ENCODE measurements at regions not wholly inside any gene's neighbourhood (a gene's known extent, or its start where the extent isn't known, plus 50 kb on each side); places are given as distances from the start of the nearest gene placed in this dataset.
"Not testable (repeated sequence)": the region's sequence is repeated elsewhere in the genome, so short reads cannot be mapped to it uniquely, and the experiment has no call there.

- FAIRE-seq (no peak), DNase-seq (ENCODE audit: insufficient read length, low spot score) (no peak)
Measured at GRCh38 chr1:29398431-29398830, 162.1 kb downstream of the PTPRU start.

GRCh38 chr1:29397981-29398380 is 161.7 kb downstream of the PTPRU start:
- DNase-seq (ENCODE audit: insufficient read length, low spot score) (no peak), FAIRE-seq (no peak)

- no peak for DNase-seq (ENCODE audit: insufficient read length, low spot score)
- FAIRE-seq = no peak
Measured at GRCh38 chr1:29397256-29397590, 160.9 kb downstream of the PTPRU start.

DNA sequence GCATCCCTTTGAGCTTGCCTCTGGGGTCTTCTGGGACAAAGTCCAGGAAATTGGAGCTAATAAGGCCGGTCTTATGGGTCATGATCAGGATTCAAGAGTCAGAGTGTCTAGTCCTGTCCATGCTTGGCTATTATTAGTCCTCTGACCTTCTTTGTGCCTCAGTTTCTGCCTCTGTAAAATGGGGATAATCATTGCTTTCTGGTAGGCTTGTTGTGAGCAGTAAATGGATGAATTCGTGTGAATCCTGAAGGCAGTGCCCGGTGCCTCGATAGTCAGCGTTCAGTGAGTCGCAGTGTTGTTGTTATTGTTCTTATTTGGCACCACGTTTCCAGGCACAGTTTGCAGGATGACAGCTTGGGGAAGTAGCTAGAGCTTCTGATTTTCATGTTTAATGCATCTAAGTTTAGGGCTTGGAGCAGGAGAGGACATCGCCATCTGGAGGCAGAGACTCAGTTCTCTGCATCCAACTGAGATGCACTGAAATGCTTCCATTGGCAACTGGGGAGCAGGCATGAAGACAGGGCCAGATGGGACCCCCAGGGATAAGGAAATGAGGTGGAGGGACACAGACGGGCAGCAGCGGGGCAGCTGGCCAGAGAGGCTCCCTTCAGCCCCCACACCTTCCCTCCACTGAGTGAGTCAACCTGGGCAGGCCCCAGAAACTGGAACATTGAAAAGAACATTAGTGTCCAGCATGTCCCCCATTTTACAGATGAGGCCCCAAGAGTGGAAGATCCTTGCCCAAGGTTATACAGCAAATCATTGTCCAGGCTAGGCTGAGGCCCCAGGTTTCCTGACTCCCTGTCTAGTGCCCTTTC is 160.3 kb downstream of the PTPRU start:
- FAIRE-seq (no peak), DNase-seq (ENCODE audit: insufficient read length, low spot score) (no peak)

DNA sequence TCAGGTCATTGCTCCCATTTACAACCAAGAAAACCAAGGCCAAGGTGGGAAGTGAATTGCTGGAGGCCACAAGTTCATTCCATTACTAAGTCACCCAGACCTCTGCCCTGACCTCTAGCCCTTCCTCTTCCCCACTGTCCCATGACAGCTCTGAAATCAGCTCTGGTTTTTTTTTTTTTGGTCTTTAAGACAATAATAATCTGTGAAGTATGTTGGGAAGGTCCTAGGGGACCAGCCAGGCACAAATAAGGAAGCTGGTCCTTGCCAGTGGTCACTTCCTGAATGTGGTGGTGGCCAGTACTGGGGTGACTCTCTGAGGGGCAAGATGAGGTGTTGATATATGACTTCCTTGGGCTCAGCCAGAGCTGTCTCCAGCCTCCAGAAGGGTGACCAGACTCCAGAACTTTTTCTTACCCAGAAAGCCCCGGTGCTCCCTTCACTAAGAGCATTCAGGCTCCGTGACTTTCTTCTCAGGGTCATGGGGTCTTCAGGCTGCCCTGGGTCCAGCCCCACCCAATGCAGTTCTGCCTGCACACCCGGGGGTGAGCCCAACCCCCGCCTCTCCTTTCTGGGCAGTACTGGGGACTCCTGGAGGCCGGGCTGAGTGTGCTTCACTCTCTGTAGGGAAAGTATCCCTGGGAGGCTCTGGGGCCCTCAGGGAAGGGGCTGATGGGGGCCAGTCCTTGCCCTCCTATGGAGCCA is 159.6 kb downstream of the PTPRU start:
- DNase-seq (ENCODE audit: insufficient read length, low spot score) (no peak), FAIRE-seq (no peak)

- DNase-seq (ENCODE audit: insufficient read length, low spot score) (no peak), FAIRE-seq (no peak)
Measured at GRCh38 chr1:29394521-29395225, 158.4 kb downstream of the PTPRU start.

- FAIRE-seq = no peak
- no peak for DNase-seq (ENCODE audit: insufficient read length, low spot score)
Measured at GRCh38 chr1:29393451-29393826, 157.1 kb downstream of the PTPRU start.

- FAIRE-seq (no peak), DNase-seq (ENCODE audit: insufficient read length, low spot score) (no peak)
Measured at GRCh38 chr1:29392486-29393450, 156.4 kb downstream of the PTPRU start.

DNA sequence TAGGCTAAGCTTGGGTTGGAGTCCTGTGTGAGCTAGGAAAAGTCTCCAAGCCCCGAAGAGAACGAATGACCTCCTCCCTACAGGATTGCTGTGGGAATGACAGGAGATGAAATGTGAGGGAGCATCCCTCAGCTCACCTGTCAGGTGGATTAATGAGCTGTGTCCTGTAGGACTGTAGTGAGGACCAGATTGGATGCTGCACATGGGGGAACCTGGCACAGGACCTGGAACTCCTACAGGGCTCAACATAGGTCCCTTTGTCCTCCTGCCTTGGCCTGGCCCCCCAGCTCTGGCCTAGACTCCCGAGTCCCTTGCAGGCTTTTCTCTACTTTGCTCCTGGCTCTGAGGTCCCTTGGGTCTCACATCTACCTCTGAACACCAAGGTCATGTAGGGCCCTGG is 155.7 kb downstream of the PTPRU start:
- FAIRE-seq (no peak), DNase-seq (ENCODE audit: insufficient read length, low spot score) (no peak)

- DNase-seq (ENCODE audit: insufficient read length, low spot score) (no peak), FAIRE-seq (no peak)
Measured at GRCh38 chr1:29391362-29391880, 155.1 kb downstream of the PTPRU start.

- no peak for DNase-seq (ENCODE audit: insufficient read length, low spot score)
- no peak for FAIRE-seq
Measured at GRCh38 chr1:29390491-29391361, 154.4 kb downstream of the PTPRU start.

GRCh38 chr1:29390075-29390474 is 153.8 kb downstream of the PTPRU start:
- FAIRE-seq (no peak), DNase-seq (ENCODE audit: insufficient read length, low spot score) (no peak)

DNA sequence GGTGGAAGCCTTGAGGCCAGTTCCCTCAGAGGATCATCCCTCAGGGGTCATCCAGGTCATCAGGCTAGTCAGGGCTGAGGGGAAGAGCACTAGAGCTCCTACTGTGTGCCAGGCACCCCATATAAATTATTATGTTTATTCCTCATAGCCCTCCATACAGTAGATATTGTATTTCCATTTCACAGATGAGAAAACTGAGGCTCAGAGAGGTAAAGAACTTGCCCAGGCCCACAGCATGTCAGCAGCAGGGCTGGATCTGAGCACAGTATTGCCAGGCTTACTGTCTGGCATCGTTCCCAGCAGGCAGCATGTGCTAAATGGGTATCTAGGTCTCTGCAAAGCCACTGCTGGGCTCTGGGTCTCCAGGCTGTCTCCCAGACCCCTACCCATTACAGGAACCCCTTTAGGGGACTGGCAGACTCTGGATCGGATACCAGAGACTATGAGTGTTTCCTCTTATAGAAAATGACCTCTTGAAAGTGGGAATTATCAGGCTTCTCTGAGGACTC is 153.3 kb downstream of the PTPRU start:
- no peak for DNase-seq (ENCODE audit: insufficient read length, low spot score)
- no peak for FAIRE-seq

DNA sequence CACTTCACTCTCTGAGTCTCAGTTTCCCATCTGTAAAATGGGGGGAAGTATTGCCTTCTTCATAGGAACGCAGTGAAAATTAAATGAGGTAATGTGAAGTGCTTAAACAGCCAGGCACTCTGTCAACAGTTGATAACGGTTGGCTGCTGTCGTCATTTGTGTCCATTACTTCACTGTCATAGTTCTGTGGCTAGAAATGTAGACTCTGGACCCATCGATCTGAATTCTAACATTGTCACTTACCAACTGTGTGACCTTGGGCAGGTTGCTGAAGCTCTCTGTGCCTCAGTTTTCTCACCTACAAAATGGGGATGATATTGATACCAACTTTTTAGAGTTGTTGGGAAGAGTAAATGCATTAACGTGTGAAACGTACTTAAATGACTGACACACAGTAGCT is 152.6 kb downstream of the PTPRU start:
- no peak for DNase-seq (ENCODE audit: insufficient read length, low spot score)
- no peak for FAIRE-seq

- DNase-seq (ENCODE audit: insufficient read length, low spot score) = no peak
- FAIRE-seq = no peak
Measured at GRCh38 chr1:29388170-29388569, 151.8 kb downstream of the PTPRU start.

DNA sequence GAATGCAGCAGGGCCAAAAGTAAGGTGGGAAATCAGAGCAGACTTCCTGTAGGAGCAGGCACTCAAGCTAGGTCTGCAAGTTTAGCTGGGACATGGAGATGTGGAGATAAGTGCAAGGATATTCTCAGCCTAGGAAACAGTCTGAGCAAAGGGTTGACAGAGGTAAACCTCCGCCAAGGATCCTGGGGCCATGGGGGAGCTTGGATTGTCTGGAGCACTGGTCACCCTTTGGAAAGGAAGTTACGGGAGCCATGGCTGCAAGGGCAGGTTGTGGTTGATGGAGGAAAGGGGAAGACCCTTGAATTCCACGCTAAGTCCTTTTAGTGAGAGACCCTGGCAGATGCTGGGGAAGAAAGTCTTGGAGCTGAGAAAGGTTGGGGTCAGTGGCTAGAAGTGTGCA is 150.9 kb downstream of the PTPRU start:
- FAIRE-seq (no peak), DNase-seq (ENCODE audit: insufficient read length, low spot score) (no peak)

DNA sequence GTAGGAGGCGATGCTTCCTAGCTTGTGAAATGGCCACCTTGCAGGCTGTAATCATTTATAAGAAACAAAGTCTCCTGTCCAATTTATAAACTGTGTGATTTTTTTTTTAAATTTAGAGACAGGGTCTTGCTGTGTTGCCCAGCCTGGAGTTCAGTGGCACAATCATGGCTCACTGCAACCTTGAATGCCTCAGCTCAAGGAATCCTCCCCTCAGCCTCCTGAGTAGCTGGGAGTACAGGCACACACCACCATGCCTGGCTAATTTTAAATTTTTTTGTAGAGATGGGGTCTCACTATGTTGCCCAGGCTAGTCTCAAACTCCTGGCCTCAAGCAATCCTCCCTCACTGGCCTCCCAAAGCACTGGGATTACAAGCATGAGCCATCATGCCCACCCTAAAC is 150.1 kb downstream of the PTPRU start:
- not testable (repeated sequence) for DNase-seq (ENCODE audit: insufficient read length, low spot score); FAIRE-seq

DNA sequence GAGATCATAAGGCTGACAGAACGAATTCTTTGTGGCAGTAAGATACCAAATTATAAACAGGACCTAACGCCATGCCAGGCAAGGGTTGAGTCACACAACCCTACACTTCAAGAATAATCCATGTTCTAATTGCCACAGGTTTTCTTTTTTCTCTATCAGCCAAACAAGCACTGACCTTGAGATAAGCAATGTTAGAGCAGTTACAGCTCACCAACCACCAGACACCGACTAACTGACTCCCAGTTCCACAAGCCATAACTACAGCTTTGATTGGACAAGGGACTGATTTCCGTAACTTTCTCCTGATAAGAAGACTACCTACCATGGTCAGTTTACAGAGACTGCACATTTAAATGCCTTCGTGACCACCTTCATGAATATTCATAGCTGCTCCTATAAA is 149.6 kb downstream of the PTPRU start:
- DNase-seq (ENCODE audit: insufficient read length, low spot score) = no peak
- no peak for FAIRE-seq

GRCh38 chr1:29384496-29385015 is 148.2 kb downstream of the PTPRU start:
- DNase-seq (ENCODE audit: insufficient read length, low spot score) (no peak), FAIRE-seq (no peak)
